ENCODE measurements at regions not wholly inside any gene's neighbourhood (a gene's known extent, or its start where the extent isn't known, plus 50 kb on each side); places are given as distances from the start of the nearest gene placed in this dataset.

GRCh38 chr11:45486461-45486860, 179.0 kb downstream of the CHST1 start:
- no peak for TF ChIP-seq YY1 (IDR thresholded peaks at IDR 0.05; ENCODE audit: low read depth)
- no peak for TF ChIP-seq GATA2 (CRISPR knock-in tag; IDR thresholded peaks at IDR 0.05)
- TF ChIP-seq MXI1 (IDR thresholded peaks at IDR 0.05; ENCODE audit: low read depth, low read length) = no peak
- no peak for TF ChIP-seq FOXJ3 (CRISPR knock-in tag; IDR thresholded peaks at IDR 0.05)
- no peak for TF ChIP-seq SIN3A (IDR thresholded peaks at IDR 0.05; ENCODE audit: borderline replicate concordance, low read depth, low read length)
- TF ChIP-seq USF2 (IDR thresholded peaks at IDR 0.05; ENCODE audit: borderline replicate concordance, low read depth, low read length) = no peak
- TF ChIP-seq POLR2AphosphoS5 (IDR thresholded peaks at IDR 0.05; ENCODE audit: low read depth, low read length) = no peak
- TF ChIP-seq CTCF (IDR thresholded peaks at IDR 0.05) = no peak
